HEK293 (cell line): ENCODE measurements at regions not wholly inside any gene's neighbourhood (a gene's known extent, or its start where the extent isn't known, plus 50 kb on each side); places are given as distances from the start of the nearest gene placed in this dataset.
A peak's percentile ranks its signal among the peaks of the same experiment; 100 is the strongest.

ENCODE experiments used
- SALL2 ChIP-seq: fragments of 450-650 bp; formaldehyde crosslinking; IDR thresholded peaks from 2 replicates; pipeline ENCODE4 v1.5.0; 2017; ENCODE audit warnings: missing biosample characterization, mild to moderate bottlenecking, missing genetic modification characterization, borderline replicate concordance
- SETDB1 ChIP-seq: IDR thresholded peaks from one replicate; pipeline ENCODE4 v1.6.1; 2017; ENCODE audit warnings: mild to moderate bottlenecking, low read length, moderate library complexity, mixed read lengths; ENCODE audit not compliant: insufficient read length
- ZBTB7A ChIP-seq: fragments of 450-650 bp; formaldehyde crosslinking; IDR thresholded peaks from 2 replicates; pipeline ENCODE4 v1.5.1; 2016; ENCODE audit warnings: low read depth, missing biosample characterization, missing genetic modification characterization
- ZEB2 ChIP-seq: fragments of 450-650 bp; formaldehyde crosslinking; IDR thresholded peaks from 2 replicates; pipeline ENCODE4 v1.5.1; 2016; ENCODE audit warnings: missing biosample characterization, missing genetic modification characterization
- ZNF121 ChIP-seq: fragments of 450-650 bp; formaldehyde crosslinking; IDR thresholded peaks from 2 replicates; pipeline ENCODE4 v1.5.1; 2016; ENCODE audit warnings: missing biosample characterization, missing genetic modification characterization
- ZNF501 ChIP-seq: fragments of 450-650 bp; formaldehyde crosslinking; IDR thresholded peaks from 2 replicates; pipeline ENCODE4 v1.5.1; 2016; ENCODE audit warnings: missing biosample characterization, missing genetic modification characterization
- ZNF514 ChIP-seq: fragments of 450-650 bp; formaldehyde crosslinking; IDR thresholded peaks from 2 replicates; pipeline ENCODE4 v1.5.1; 2016; ENCODE audit warnings: missing biosample characterization, missing genetic modification characterization
- ZNF626 ChIP-seq: fragments of 450-650 bp; sonication (Bioruptor Pico); formaldehyde crosslinking; IDR thresholded peaks from 2 replicates; pipeline ENCODE4 v1.5.1; 2018; ENCODE audit warnings: missing biosample characterization, missing genetic modification characterization, inconsistent platforms
- ZNF707 ChIP-seq: fragments of 450-650 bp; formaldehyde crosslinking; IDR thresholded peaks from 2 replicates; pipeline ENCODE4 v1.5.1; 2016; ENCODE audit warnings: missing biosample characterization, missing genetic modification characterization
- TF ChIP-seq, protein P1 (sequence below): fragments of 450-650 bp; formaldehyde crosslinking; IDR thresholded peaks from 2 replicates; pipeline ENCODE4 v1.5.1; 2016; ENCODE audit warnings: missing biosample characterization, missing genetic modification characterization
- TF ChIP-seq, protein P2 (sequence below): fragments of 450-650 bp; formaldehyde crosslinking; IDR thresholded peaks from 2 replicates; pipeline ENCODE4 v1.5.1; 2016; ENCODE audit warnings: missing biosample characterization, missing genetic modification characterization
- TF ChIP-seq, protein P3 (sequence below): fragments of 450-650 bp; formaldehyde crosslinking; IDR thresholded peaks from 2 replicates; pipeline ENCODE4 v1.5.1; 2016; ENCODE audit warnings: missing biosample characterization, missing genetic modification characterization
- TF ChIP-seq, protein P4 (sequence below): fragments of 450-650 bp; formaldehyde crosslinking; IDR thresholded peaks from 2 replicates; pipeline ENCODE4 v1.5.1; 2017; ENCODE audit warnings: missing biosample characterization, missing genetic modification characterization

DNA sequence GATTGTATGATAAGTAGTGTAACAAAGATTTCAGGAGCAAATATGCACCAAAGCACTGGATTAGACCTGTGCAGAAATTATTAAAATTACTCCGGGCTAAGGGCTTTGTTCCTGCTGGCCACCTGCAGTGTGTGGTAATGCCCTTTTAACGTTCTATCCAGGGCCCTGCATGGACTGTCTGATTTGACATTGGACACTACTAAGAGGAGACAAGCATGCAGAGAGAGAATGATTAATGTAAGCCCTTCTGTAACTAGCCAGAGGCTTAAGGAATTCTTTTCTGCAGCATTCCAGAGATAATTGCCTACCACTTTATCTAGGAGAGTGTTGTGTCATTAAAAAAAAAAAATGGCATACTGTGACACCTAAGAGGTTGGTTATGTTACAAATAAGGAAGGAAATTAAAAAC is 117.0 kb downstream of the PCDH7 start:
- TF ChIP-seq, protein P1, sequence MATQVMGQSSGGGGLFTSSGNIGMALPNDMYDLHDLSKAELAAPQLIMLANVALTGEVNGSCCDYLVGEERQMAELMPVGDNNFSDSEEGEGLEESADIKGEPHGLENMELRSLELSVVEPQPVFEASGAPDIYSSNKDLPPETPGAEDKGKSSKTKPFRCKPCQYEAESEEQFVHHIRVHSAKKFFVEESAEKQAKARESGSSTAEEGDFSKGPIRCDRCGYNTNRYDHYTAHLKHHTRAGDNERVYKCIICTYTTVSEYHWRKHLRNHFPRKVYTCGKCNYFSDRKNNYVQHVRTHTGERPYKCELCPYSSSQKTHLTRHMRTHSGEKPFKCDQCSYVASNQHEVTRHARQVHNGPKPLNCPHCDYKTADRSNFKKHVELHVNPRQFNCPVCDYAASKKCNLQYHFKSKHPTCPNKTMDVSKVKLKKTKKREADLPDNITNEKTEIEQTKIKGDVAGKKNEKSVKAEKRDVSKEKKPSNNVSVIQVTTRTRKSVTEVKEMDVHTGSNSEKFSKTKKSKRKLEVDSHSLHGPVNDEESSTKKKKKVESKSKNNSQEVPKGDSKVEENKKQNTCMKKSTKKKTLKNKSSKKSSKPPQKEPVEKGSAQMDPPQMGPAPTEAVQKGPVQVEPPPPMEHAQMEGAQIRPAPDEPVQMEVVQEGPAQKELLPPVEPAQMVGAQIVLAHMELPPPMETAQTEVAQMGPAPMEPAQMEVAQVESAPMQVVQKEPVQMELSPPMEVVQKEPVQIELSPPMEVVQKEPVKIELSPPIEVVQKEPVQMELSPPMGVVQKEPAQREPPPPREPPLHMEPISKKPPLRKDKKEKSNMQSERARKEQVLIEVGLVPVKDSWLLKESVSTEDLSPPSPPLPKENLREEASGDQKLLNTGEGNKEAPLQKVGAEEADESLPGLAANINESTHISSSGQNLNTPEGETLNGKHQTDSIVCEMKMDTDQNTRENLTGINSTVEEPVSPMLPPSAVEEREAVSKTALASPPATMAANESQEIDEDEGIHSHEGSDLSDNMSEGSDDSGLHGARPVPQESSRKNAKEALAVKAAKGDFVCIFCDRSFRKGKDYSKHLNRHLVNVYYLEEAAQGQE (tag by site-specific recombination): no peak
- no peak for TF ChIP-seq ZNF121
- TF ChIP-seq, protein P2, sequence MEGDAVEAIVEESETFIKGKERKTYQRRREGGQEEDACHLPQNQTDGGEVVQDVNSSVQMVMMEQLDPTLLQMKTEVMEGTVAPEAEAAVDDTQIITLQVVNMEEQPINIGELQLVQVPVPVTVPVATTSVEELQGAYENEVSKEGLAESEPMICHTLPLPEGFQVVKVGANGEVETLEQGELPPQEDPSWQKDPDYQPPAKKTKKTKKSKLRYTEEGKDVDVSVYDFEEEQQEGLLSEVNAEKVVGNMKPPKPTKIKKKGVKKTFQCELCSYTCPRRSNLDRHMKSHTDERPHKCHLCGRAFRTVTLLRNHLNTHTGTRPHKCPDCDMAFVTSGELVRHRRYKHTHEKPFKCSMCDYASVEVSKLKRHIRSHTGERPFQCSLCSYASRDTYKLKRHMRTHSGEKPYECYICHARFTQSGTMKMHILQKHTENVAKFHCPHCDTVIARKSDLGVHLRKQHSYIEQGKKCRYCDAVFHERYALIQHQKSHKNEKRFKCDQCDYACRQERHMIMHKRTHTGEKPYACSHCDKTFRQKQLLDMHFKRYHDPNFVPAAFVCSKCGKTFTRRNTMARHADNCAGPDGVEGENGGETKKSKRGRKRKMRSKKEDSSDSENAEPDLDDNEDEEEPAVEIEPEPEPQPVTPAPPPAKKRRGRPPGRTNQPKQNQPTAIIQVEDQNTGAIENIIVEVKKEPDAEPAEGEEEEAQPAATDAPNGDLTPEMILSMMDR (tag by site-specific recombination): no peak
- TF ChIP-seq, protein P3, sequence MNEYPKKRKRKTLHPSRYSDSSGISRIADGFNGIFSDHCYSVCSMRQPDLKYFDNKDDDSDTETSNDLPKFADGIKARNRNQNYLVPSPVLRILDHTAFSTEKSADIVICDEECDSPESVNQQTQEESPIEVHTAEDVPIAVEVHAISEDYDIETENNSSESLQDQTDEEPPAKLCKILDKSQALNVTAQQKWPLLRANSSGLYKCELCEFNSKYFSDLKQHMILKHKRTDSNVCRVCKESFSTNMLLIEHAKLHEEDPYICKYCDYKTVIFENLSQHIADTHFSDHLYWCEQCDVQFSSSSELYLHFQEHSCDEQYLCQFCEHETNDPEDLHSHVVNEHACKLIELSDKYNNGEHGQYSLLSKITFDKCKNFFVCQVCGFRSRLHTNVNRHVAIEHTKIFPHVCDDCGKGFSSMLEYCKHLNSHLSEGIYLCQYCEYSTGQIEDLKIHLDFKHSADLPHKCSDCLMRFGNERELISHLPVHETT (tag by site-specific recombination): peak; percentile 47; the same call in 1 of the 2 replicates
- TF ChIP-seq ZNF626 (tag by site-specific recombination): no peak
- TF ChIP-seq, protein P4, sequence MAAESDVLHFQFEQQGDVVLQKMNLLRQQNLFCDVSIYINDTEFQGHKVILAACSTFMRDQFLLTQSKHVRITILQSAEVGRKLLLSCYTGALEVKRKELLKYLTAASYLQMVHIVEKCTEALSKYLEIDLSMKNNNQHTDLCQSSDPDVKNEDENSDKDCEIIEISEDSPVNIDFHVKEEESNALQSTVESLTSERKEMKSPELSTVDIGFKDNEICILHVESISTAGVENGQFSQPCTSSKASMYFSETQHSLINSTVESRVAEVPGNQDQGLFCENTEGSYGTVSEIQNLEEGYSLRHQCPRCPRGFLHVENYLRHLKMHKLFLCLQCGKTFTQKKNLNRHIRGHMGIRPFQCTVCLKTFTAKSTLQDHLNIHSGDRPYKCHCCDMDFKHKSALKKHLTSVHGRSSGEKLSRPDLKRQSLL (tag by site-specific recombination): no peak
- TF ChIP-seq ZBTB7A (tag by site-specific recombination): no peak
- no peak for TF ChIP-seq ZNF514 (tag by site-specific recombination)
- TF ChIP-seq ZNF501 (tag by site-specific recombination): no peak
- no peak for TF ChIP-seq ZNF707 (tag by site-specific recombination)
- no peak for TF ChIP-seq SETDB1
- no peak for TF ChIP-seq SALL2 (tag by site-specific recombination)
- TF ChIP-seq ZEB2 (tag by site-specific recombination): peak; percentile 64; the same call in 1 of the 2 replicates
